HG02885 (cell line): ENCODE measurements at regions not wholly inside any gene's neighbourhood (a gene's known extent, or its start where the extent isn't known, plus 50 kb on each side); places are given as distances from the start of the nearest gene placed in this dataset.

Experiments
- ATAC-seq: cut with Tn5 transposase; IDR thresholded peaks from one replicate; pipeline ENCODE4 v1.9.1; 2021; ENCODE audit warnings: mild to moderate bottlenecking; ENCODE audit not compliant: unreplicated experiment, poor library complexity

GRCh38 chr6:50213146-50213545 is 163.4 kb upstream of the DEFB112 start:
- ATAC-seq: no peak

- ATAC-seq: no peak
Observed at GRCh38 chr6:50214937-50215336, 165.2 kb upstream of the DEFB112 start.

- no peak for ATAC-seq
Observed at GRCh38 chr6:50217841-50218240, 168.1 kb upstream of the DEFB112 start.

GRCh38 chr6:50236164-50236563 is 186.4 kb upstream of the DEFB112 start:
- ATAC-seq: no peak

GRCh38 chr6:50239853-50240252 is 190.1 kb upstream of the DEFB112 start:
- no peak for ATAC-seq

GRCh38 chr6:50240986-50241385 is 191.3 kb upstream of the DEFB112 start:
- no peak for ATAC-seq

GRCh38 chr6:50249493-50249892 is 199.8 kb upstream of the DEFB112 start:
- ATAC-seq: no peak

GRCh38 chr6:50257322-50257721 is 207.6 kb upstream of the DEFB112 start:
- ATAC-seq: no peak

- no peak for ATAC-seq
Observed at GRCh38 chr6:50259903-50260302, 210.2 kb upstream of the DEFB112 start.

- ATAC-seq: no peak
Observed at GRCh38 chr6:50264995-50265571, 215.4 kb upstream of the DEFB112 start.

GRCh38 chr6:50270415-50270814 is 220.7 kb upstream of the DEFB112 start:
- no peak for ATAC-seq

GRCh38 chr6:50271266-50271665 is 221.5 kb upstream of the DEFB112 start:
- no peak for ATAC-seq

- ATAC-seq: no peak
Observed at GRCh38 chr6:50271817-50272216, 222.1 kb upstream of the DEFB112 start.

GRCh38 chr6:50272611-50273010 is 222.9 kb upstream of the DEFB112 start:
- no peak for ATAC-seq

- no peak for ATAC-seq
Observed at GRCh38 chr6:50276771-50277261, 227.1 kb upstream of the DEFB112 start.

GRCh38 chr6:50277774-50278173 is 228.0 kb upstream of the DEFB112 start:
- no peak for ATAC-seq

GRCh38 chr6:50278663-50279062 is 228.9 kb upstream of the DEFB112 start:
- no peak for ATAC-seq

- no peak for ATAC-seq
Observed at GRCh38 chr6:50285735-50286134, 236.0 kb upstream of the DEFB112 start.

- ATAC-seq: no peak
Observed at GRCh38 chr6:50288241-50288640, 238.5 kb upstream of the DEFB112 start.

GRCh38 chr6:50288881-50289280 is 239.2 kb upstream of the DEFB112 start:
- ATAC-seq: no peak

- ATAC-seq: no peak
Observed at GRCh38 chr6:50289366-50289765, 239.6 kb upstream of the DEFB112 start.

GRCh38 chr6:50301307-50301706 is 251.6 kb upstream of the DEFB112 start:
- no peak for ATAC-seq

GRCh38 chr6:50305660-50306059 is 255.9 kb upstream of the DEFB112 start:
- no peak for ATAC-seq
